OCI-LY7 (cell line): ENCODE measurements at regions not wholly inside any gene's neighbourhood (a gene's known extent, or its start where the extent isn't known, plus 50 kb on each side); places are given as distances from the start of the nearest gene placed in this dataset.
"Not testable (repeated sequence)": the region's sequence is repeated elsewhere in the genome, so short reads cannot be mapped to it uniquely, and the experiment has no call there.

Experiments used
- BruUV-seq: library from RNA; stranded (reverse); fragments of 400-500 nt; replicated peaks from 2 replicates; lab custom pipeline; 2021; lab: Mats Ljungman, UMichigan
- CTCF ChIA-PET: fragments of 300-600 bp; sonication (Branson Sonifier 250); formaldehyde crosslinking; loops from one replicate; lab custom pipeline; 2022; ENCODE audit warnings: antibody characterized with exemption; ENCODE audit not compliant: unreplicated experiment; lab: Charles Lee
- POLR2A ChIA-PET: fragments of 300-600 bp; sonication (Branson Sonifier 250); formaldehyde crosslinking; loops from one replicate; lab custom pipeline; 2022; ENCODE audit warnings: antibody characterized with exemption; lab: Charles Lee
- DNase-seq: peaks from one replicate; pipeline ENCODE4 v3.0.0-alpha.2; 2015; ENCODE audit warnings: low spot score
- H2AFZ ChIP-seq: fragments of 200-600 bp; sonication (generic), shearing (Covaris generic); 2 replicates; pipeline ENCODE4 v1.6.1; 2014; ENCODE audit warnings: mild to moderate bottlenecking, antibody characterized with exemption, low read length, moderate library complexity
- H3K27ac ChIP-seq: fragments of 200-600 bp; sonication (generic); 2 replicates; pipeline ENCODE4 v1.5.1; 2014; ENCODE audit warnings: mixed run types, low read depth, mild to moderate bottlenecking, moderate library complexity, low read length, inconsistent platforms; ENCODE audit not compliant: poor library complexity, severe bottlenecking
- H3K36me3 ChIP-seq: fragments of 200-600 bp; sonication (generic); 2 replicates; pipeline ENCODE4 v1.6.1; 2014; ENCODE audit warnings: mild to moderate bottlenecking, antibody characterized with exemption, low read length, moderate library complexity, mixed read lengths; ENCODE audit not compliant: insufficient read depth
- H3K4me1 ChIP-seq: fragments of 200-600 bp; sonication (generic); 2 replicates; pipeline ENCODE4 v1.5.1; 2014; ENCODE audit warnings: mild to moderate bottlenecking, low read length; ENCODE audit not compliant: insufficient read depth, poor library complexity, severe bottlenecking
- H3K4me2 ChIP-seq: fragments of 200-600 bp; sonication (generic); 2 replicates; pipeline ENCODE4 v1.6.1; 2014; ENCODE audit warnings: mild to moderate bottlenecking, low read length
- H3K4me3 ChIP-seq: fragments of 200-600 bp; sonication (generic); 2 replicates; pipeline ENCODE4 v1.5.1; 2014; ENCODE audit warnings: mild to moderate bottlenecking, low read depth, low read length; ENCODE audit not compliant: poor library complexity, severe bottlenecking
- H3K79me2 ChIP-seq: fragments of 200-600 bp; sonication (generic); 2 replicates; pipeline ENCODE4 v1.6.1; 2016; ENCODE audit warnings: low read depth, mild to moderate bottlenecking, low read length, moderate library complexity, mixed read lengths; ENCODE audit not compliant: insufficient read depth
- H3K9me2 ChIP-seq: fragments of 200-600 bp; sonication (generic); 2 replicates; pipeline ENCODE4 v1.6.1; 2016; ENCODE audit warnings: mild to moderate bottlenecking, low read length, mixed read lengths; ENCODE audit not compliant: insufficient read depth
- H3K9me3 ChIP-seq: fragments of 200-600 bp; sonication (generic); 2 replicates; pipeline ENCODE4 v1.6.1; 2014; ENCODE audit warnings: mild to moderate bottlenecking, mixed run types, low read length, mixed read lengths
- H4K20me1 ChIP-seq: fragments of 200-600 bp; sonication (generic); 2 replicates; pipeline ENCODE4 v1.6.1; 2014; ENCODE audit warnings: mild to moderate bottlenecking, antibody characterized with exemption, low read length, moderate library complexity, mixed read lengths; ENCODE audit not compliant: insufficient read depth
- CTCF ChIP-seq: fragments of 200-600 bp; sonication (generic); conservative IDR thresholded peaks from 2 replicates; pipeline ENCODE4 v1.5.1; 2014; ENCODE audit warnings: mild to moderate bottlenecking, antibody characterized with exemption, low read length, moderate library complexity, mixed read lengths
- EZH2phosphoT487 ChIP-seq: fragments of 200-600 bp; sonication (generic); IDR thresholded peaks from 2 replicates; pipeline ENCODE4 v1.6.1; 2018; ENCODE audit warnings: low read depth, borderline replicate concordance, mild to moderate bottlenecking, mixed run types, antibody characterized with exemption, low read length, moderate library complexity, mixed read lengths
- intact Hi-C: fragments of 100-400 bp; cut with micrococcal nuclease; formaldehyde crosslinking; loops from one replicate; pipeline ENCODE4 v1.10.0; 2022; ENCODE audit not compliant: unreplicated experiment

GRCh38 chrY:16446152-16446551, 1433.9 kb downstream of the CDY2B start:
- Histone ChIP-seq H3K4me1 (no peaks in the 10 kb centered on the region), H3K79me2 (no peaks in the 10 kb centered on the region), H3K4me2 (no peak overlapping the region), H3K9me2 (no peaks in the 10 kb centered on the region), H3K36me3 (no peaks in the 10 kb centered on the region), H4K20me1 (no peaks in the 10 kb centered on the region), H2AFZ (no peak overlapping the region), H3K4me3 (no peak overlapping the region), H3K9me3 (no peaks in the 10 kb centered on the region), H3K27ac (no peak overlapping the region)
- no TSS peak for BruUV-seq
- intact Hi-C loops: no loop called here
- ChIA-PET POLR2A (no interaction called here), CTCF (no interaction called here)
- no peak for DNase-seq
- TF ChIP-seq CTCF (no peak), EZH2phosphoT487 (no peak)

- H3K9me3 ChIP-seq, H2AFZ ChIP-seq, intact Hi-C loops, H3K4me1 ChIP-seq, CTCF ChIA-PET, DNase-seq, H4K20me1 ChIP-seq, H3K79me2 ChIP-seq, H3K4me2 ChIP-seq, POLR2A ChIA-PET, H3K4me3 ChIP-seq, BruUV-seq, H3K27ac ChIP-seq, H3K36me3 ChIP-seq, H3K9me2 ChIP-seq: not testable (repeated sequence)
These were observed 1470.7 kb downstream of the CDY2B start for GRCh38 chrY:16409206-16409923.

DNA sequence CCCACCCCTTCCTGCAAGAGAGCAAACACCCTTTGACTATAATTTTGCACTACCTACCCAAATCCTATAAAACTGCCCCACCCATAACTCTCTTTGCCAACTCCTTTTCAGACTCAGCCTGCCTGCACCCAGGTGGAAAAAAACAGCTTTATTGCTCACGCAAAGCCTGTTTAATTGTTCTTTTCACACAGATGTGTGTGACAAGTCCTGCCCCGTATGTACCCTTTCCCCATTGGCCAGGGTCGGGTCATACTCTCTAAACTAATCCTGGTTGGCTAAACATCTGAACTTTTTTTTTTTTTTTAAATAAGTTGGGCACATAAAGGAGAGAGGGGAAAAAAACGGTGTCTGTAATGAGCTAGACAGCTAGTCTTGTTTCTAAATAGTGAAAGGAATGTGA, 1500.6 kb downstream of the CDY2B start:
- H4K20me1 ChIP-seq, BruUV-seq, H3K9me2 ChIP-seq, H3K27ac ChIP-seq, H2AFZ ChIP-seq, CTCF ChIA-PET, H3K36me3 ChIP-seq, POLR2A ChIA-PET, DNase-seq, H3K4me3 ChIP-seq, H3K4me2 ChIP-seq, H3K79me2 ChIP-seq, intact Hi-C loops, H3K4me1 ChIP-seq, H3K9me3 ChIP-seq: not testable (repeated sequence)

DNA sequence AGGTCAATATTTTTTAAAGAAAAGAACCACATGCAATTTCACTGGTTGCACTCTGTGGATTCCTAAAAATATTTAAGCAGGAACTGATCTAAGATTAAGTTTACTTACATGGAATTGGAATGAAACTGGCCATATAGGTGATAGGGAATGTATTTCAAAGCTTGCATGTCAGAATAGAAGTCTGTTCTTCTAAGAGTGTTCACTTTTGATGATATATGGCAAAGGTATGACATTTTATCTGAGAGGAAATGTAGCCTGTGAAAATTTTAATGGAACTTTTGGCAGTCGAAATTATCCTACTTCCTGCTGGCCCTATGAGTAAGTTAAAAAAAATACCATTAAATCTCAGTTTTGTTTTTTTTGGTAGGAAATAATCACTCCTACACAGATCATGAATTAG, 1538.4 kb downstream of the CDY2B start:
- CTCF ChIA-PET, H3K36me3 ChIP-seq, H3K79me2 ChIP-seq, H3K27ac ChIP-seq, intact Hi-C loops, H3K9me2 ChIP-seq, H4K20me1 ChIP-seq, H3K9me3 ChIP-seq, H3K4me1 ChIP-seq, DNase-seq, POLR2A ChIA-PET, H3K4me2 ChIP-seq, H3K4me3 ChIP-seq, H2AFZ ChIP-seq, BruUV-seq: not testable (repeated sequence)

- H3K9me2 ChIP-seq, intact Hi-C loops, POLR2A ChIA-PET, CTCF ChIA-PET, H4K20me1 ChIP-seq, H3K36me3 ChIP-seq, H3K27ac ChIP-seq, H2AFZ ChIP-seq, H3K9me3 ChIP-seq, H3K4me1 ChIP-seq, BruUV-seq, H3K4me2 ChIP-seq, H3K79me2 ChIP-seq, DNase-seq, H3K4me3 ChIP-seq: not testable (repeated sequence)
These were observed 1549.8 kb downstream of the CDY2B start for GRCh38 chrY:16330032-16330758.
